ENCODE measurements at regions not wholly inside any gene's neighbourhood (a gene's known extent, or its start where the extent isn't known, plus 50 kb on each side); places are given as distances from the start of the nearest gene placed in this dataset.

GRCh38 chr1:208600456-208601190 is 356.4 kb upstream of the PLXNA2 start:
- DNase-seq: no peak

DNA sequence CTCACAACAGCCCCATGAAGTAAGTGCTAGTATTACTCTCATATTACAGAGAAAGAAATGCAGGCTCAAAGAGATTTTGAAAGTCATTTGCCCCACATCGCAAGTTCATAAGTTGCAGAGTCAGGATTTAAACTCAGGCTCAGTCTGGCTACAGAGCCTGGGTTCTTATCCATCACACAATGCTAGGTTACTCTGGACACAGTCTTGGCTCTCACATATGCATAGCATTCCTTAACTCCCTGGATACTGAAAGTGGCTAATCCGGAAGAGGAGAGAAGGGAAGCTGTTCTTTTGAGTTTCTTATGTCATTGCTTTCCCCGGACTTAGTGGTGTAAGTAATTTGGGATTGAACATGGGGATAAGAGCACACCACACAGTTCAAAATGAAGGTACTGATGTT is 357.4 kb upstream of the PLXNA2 start:
- no peak for DNase-seq

- DNase-seq: no peak
Observed at GRCh38 chr1:208603721-208604120, 359.5 kb upstream of the PLXNA2 start.

GRCh38 chr1:208604295-208604694 is 360.1 kb upstream of the PLXNA2 start:
- DNase-seq: peak; percentile 77

- DNase-seq: no peak
Observed at GRCh38 chr1:208606959-208607358, 362.8 kb upstream of the PLXNA2 start.

DNA sequence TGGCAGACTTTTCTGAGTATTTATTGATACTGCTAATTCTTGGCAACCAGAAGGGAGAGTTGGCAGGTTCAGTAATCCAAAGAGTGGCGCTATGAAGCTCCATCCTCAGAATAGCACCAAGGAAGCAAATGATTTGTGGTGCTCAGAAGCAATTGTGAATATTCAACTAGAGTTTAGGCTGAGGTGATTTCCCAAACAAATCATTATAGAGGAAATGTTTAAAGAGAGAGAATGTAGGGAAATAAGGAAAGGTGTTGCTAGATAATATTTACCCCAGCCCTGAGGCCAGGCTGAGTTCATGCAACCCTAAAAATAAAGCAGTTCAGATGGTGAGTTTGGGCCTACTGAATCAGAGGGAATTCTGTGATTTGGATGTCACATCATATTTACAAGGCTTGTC is 363.4 kb upstream of the PLXNA2 start:
- DNase-seq: no peak

DNA sequence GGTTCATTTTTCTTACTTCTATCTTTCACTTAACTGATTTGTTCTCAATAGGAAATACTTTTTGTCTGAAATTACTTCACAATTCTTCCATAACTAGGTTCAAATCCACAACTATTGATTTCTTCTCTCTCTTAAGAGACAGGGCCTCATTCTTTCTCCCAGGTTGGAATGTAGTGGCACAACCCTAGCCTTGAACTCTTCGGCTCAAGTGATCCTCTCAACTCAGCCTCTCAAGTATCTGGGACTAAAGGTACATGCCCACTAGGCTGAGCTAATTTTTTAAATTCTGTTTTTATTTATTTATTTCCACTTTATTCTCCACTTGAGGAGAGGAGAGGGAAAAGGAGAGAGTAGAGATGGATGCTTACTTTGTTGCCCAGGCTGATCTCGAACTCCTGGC is 370.4 kb upstream of the PLXNA2 start:
- DNase-seq: no peak

GRCh38 chr1:208615371-208615770 is 371.2 kb upstream of the PLXNA2 start:
- DNase-seq: no peak

- DNase-seq: no peak
Observed at GRCh38 chr1:208616776-208617175, 372.6 kb upstream of the PLXNA2 start.

DNA sequence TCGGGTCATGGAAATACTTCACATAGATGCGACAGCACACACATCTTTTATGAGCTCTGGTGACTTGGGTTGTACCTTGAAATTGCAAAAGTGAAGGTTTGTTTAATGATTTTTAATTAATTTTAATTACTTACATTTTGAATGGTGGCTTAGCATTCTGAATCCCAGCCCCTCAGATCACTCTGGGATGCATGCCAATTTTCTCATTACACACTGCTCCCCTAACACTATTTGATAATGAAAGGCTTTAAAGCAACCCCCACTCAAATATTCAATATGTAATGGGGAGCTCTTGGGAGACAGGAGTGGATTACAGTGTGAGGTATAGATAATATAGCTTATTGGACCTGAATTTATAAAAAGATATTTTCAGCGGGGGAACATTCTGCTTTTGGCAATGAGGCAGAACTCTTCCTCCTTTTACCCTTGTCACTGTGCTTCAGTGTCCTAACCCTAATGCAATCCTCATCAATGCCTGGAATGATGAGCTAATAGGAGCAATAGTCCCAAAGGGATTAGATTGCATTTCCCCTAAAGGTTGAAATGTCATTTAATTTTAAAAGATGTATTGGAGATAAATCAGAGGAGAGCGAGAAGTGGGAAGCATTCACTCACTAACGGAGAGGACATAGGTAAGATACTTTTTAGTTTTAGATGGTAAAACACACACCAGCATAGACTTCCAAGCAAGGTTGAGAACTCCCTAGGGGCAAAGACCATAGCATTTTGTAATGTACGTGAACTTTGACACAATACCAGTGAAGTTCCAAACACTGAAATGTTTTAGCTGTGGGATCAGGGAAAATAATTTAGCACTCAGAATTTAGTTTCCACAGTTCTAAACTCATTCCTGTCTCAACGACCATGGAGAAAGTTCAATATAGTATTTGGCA is 384.1 kb upstream of the PLXNA2 start:
- no peak for DNase-seq

DNA sequence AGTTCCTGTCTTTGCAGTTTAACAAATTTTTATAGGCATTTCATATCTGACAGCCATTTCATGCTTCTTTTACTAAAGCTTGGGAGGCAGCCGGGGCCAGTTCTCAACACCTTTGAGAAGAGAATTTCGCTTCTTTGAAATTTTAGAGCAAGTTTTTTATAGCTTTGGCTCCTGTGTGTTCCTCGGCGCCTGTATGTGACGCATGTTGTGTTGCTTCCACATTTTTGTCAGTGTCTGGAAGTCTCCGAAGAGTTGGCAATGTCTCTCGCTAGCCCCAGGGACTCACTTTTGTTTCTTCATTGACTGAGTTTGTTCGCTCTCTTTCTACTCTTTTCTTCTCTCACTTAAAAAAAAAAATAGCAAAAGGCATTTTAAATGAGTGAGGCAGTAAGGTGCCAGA is 386.9 kb upstream of the PLXNA2 start:
- DNase-seq: no peak

DNA sequence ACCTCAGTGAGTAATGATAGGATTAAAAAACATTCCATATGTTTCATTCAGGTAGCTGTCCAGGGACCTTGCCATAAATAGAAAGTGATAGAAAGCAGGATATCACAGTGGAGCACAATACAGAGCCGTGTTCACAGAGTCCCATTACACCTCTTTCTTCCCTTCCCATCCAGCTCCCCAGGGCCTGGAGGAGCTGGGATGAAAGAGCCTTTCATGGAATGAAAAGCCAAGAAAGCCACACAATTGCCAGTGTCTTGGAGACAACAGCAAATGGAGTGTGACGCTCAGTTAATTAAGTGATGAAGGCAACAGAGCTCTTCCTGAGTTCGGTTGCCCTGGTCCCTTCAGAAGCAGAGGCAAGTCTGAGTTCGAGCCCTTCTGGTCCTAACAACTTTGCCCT is 387.3 kb upstream of the PLXNA2 start:
- DNase-seq: no peak

DNA sequence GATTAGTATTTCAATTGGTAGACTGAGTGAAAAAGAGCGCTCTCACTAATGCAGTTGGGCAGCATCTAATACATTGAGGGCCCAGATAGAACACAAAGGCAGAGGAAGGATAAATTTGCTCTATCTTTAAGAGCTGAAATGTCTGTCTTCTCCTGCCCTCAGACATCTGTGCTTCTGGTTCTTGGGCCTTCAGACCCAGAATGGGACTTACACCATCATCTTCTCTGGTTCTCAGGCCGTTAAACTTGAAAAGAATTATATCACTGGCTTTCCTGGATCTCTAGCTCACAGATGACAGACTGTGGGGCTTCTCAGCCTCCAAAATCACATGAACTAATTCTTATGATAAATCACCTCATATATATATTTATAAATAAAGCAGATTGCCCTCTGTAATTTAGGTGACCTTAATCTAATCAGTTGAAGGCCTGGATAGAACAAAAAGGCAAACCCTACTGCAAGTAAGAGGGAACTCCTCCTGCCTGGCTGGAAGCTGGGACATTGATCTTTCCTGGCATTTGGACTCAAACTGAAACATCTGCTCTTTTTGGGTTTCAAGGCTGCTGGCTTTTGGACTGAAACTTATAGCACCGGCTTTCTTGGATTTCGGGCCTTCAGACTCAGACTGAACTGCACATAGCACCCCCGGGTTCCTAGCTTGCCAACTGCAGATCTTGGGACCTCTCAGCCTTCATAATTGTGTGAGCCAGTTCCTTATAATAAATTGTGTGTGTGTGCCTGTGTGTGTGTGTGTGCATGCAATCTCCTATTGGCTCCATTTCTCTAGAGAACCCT is 390.4 kb upstream of the PLXNA2 start:
- no peak for DNase-seq

- DNase-seq: no peak
Observed at GRCh38 chr1:208637181-208637580, 393.0 kb upstream of the PLXNA2 start.

DNA sequence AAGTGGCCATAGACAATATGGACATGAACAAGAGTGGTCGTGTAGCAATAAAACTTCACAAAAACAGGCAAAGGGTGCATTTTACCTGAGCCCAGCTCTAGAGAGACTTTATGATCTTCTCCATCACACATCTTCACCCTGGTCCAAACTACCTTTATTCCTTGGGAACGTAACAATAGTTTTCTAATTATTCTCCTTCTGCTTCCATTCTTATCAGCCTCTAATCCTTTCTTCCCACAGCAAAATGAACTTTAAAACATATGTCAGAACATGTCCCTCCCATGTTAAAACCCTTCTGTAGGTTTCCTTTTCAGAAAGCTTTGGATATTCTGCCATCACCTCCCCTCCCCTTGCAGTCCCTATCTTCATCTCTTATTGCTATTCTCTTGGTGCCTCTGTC is 395.2 kb upstream of the PLXNA2 start:
- no peak for DNase-seq

DNA sequence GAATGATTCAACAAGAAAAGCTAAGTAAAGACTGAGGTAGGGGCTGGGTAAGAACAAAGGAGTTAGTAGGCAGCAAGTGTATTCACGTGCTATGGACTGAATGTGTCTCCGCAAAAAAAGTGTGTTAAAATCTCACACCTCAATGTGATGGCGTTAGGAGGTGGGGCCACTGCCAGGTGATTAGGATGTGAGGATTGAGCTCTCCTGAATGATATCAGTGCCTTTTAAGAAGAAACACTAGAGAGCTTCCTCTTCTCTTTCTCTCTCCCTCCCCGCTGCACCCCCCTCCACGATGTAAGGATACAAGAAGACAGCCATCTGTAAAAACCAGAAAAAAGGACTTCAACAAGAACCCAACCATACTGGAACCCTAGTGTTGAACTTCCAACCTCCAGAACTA is 396.1 kb upstream of the PLXNA2 start:
- no peak for DNase-seq

- DNase-seq: no peak
Observed at GRCh38 chr1:208641579-208642280, 397.5 kb upstream of the PLXNA2 start.

DNA sequence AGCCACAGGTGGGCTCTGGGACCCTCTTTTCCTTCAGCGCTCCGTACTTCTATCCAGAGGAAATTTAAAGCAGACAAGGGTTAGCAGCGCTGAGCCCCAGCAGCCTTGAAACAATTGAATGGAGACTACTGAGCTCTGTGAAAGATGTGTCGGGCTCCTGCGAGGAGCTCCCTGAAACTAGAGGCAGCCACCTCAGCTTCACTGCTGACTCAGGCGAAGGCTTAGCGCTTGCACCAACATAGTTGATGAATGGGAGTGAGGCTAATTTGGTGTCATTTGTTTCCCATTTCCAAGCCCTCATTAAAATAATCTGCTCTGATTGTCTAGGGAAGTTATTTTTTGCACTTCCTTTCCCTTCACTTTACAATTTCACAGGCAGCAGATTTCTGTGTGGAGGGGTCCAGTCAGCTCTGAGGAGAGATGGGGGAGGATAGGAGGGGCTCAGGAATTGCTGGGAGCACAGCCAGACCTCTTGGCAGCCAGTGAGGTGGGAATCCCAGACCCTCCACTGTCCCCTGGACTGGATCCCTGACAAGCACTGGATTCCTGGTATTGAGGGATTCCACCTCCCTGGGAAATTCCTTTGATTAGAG is 398.9 kb upstream of the PLXNA2 start:
- DNase-seq: no peak

GRCh38 chr1:208644401-208645160 is 400.4 kb upstream of the PLXNA2 start:
- DNase-seq: no peak

DNA sequence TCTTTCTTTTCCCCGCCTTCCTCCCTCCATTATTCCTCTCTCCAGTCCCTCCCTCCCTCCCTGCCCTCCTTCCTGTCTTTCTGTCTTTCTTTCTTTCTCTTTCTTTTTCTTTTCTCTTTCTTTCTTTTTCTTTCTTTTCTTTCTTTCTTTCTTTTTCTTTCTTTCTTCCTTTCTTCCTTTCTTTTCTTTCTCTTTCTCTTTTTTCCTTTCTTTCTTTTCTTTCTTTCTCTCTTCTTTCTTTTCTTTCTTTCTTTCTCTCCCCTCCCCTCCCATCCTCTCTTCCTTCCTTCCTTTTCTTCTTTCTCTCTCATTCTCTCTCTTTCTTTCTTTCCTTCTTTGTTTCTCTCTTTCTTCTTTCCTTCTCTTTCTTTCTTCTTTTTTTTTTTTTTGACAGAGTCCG is 402.2 kb upstream of the PLXNA2 start:
- no peak for DNase-seq

DNA sequence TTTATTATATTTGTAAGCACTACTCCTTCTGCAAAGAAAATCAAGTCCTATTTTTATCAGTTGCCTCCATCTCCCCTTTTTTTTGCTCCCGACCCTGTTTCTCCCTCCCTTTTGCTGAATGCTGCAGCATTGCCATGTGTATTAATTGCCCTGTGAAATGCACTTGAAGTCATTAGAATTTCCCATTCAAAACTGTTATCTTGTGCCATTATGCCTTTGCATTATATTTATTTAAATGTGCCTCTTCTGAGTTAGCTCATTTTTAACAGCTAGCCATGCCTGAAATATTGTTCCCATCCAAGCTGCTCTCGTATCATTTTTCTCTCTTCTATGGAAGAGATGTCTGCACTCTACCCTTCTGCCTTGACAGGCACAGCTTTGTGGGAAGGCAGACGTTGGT is 404.0 kb upstream of the PLXNA2 start:
- DNase-seq: no peak
